Endothelial cell of umbilical vein (primary cell): ENCODE measurements at regions not wholly inside any gene's neighbourhood (a gene's known extent, or its start where the extent isn't known, plus 50 kb on each side); places are given as distances from the start of the nearest gene placed in this dataset.

ENCODE experiments used
- CTCF ChIP-seq, 2 donors: IDR thresholded peaks; 1 replicate in 1 of 2; 2 replicates in 1 of 2; pipeline ENCODE4 v1.5.1; 2011; ENCODE audit warnings: low read length in 2 of 2, mild to moderate bottlenecking in 2 of 2, moderate library complexity in 2 of 2, control low read depth in 1 of 2, inconsistent platforms in 1 of 2, low read depth in 1 of 2; ENCODE audit not compliant: insufficient read depth in 1 of 2; ENCODE audit errors: extremely low read depth in 1 of 2
- EZH2 ChIP-seq: IDR thresholded peaks from 2 replicates; pipeline ENCODE4 v1.6.1; 2012; ENCODE audit warnings: borderline replicate concordance, low read depth, mild to moderate bottlenecking, moderate library complexity, low read length, inconsistent platforms; ENCODE audit not compliant: severe bottlenecking
- FOS ChIP-seq: IDR thresholded peaks from 2 replicates; pipeline ENCODE4 v1.6.1; 2011; ENCODE audit warnings: mild to moderate bottlenecking, low read length, moderate library complexity, borderline replicate concordance; ENCODE audit not compliant: insufficient read depth
- JUN ChIP-seq: IDR thresholded peaks from 2 replicates; pipeline ENCODE4 v1.6.1; 2011; ENCODE audit warnings: borderline replicate concordance, low read depth; ENCODE audit not compliant: insufficient read length, insufficient read depth
- MAX ChIP-seq: IDR thresholded peaks from 2 replicates; pipeline ENCODE4 v1.6.1; 2011; ENCODE audit not compliant: insufficient read depth, insufficient read length
- MYC ChIP-seq: IDR thresholded peaks from one replicate; pipeline ENCODE4 v1.6.1; 2011; ENCODE audit warnings: mild to moderate bottlenecking, low read depth, low read length
- POLR2A ChIP-seq: IDR thresholded peaks from 2 replicates; pipeline ENCODE4 v1.6.1; 2012; ENCODE audit warnings: low read depth, mild to moderate bottlenecking, control low read depth, low read length
- POLR2AphosphoS5 ChIP-seq: IDR thresholded peaks from 2 replicates; pipeline ENCODE4 v1.6.1; 2012; ENCODE audit warnings: low read depth, mild to moderate bottlenecking, control low read depth, low read length, moderate library complexity; ENCODE audit not compliant: insufficient read depth

GRCh38 chr13:103525530-103525929, 459.3 kb upstream of the SLC10A2 start:
- TF ChIP-seq POLR2AphosphoS5, result no peak
- TF ChIP-seq MAX, result no peak
- no peak for TF ChIP-seq POLR2A
- TF ChIP-seq CTCF (IDR thresholded peaks at IDR 0.05; ENCODE audit: extremely low read depth in 1 of 2, insufficient read depth in 1 of 2, low read depth in 1 of 2, low read length in 2 of 2), result no peak
- TF ChIP-seq EZH2, result no peak
- TF ChIP-seq MYC, result no peak
- no peak for TF ChIP-seq JUN
- no peak for TF ChIP-seq FOS
